Thyroid gland (tissue), 4 donors: ENCODE measurements at regions not wholly inside any gene's neighbourhood (a gene's known extent, or its start where the extent isn't known, plus 50 kb on each side); places are given as distances from the start of the nearest gene placed in this dataset.

ENCODE experiments used
- CTCF ChIP-seq, 6 experiments: fragments of 200-600 bp in 3 of 6; fragments of 450-650 bp in 3 of 6; sonication (generic) in 3 of 6; IDR thresholded peaks; one replicate each; pipeline ENCODE4 v1.5.1; 2016 to 2019; ENCODE audit warnings: antibody characterized with exemption in 6 of 6, mild to moderate bottlenecking in 2 of 6, inconsistent platforms in 1 of 6, moderate library complexity in 1 of 6
- POLR2A ChIP-seq, 2 donors: fragments of 450-650 bp; IDR thresholded peaks; one replicate each; pipeline ENCODE4 v1.6.1; 2017; ENCODE audit warnings: antibody characterized with exemption in 2 of 2, mild to moderate bottlenecking in 2 of 2, moderate library complexity in 1 of 2

DNA sequence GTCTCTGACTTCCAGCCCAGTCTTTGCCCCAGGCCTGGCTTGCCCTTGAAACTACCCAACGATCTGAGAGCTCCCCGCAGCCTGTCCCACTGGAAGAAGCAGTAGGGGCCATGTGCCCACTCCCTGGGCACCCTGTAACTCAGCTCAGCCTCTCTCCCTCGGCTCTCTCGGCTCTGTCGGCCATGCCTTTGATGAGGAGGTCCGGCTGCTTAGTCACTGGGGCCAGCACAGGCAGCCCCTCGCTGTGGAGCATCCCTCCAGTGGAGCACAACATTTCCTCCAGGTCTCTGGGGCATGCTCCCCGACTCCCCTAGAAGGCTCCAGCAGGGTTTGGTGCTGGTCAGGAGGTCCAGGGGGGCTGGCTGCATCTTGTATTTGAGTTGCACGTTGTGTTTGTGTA is 83.3 kb upstream of the DISP3 start:
- TF ChIP-seq CTCF (IDR thresholded peaks at IDR 0.05) (no peak), POLR2A (IDR thresholded peaks at IDR 0.05) (no peak)
